ENCODE measurements at regions not wholly inside any gene's neighbourhood (a gene's known extent, or its start where the extent isn't known, plus 50 kb on each side); places are given as distances from the start of the nearest gene placed in this dataset.

GRCh38 chrX:10813761-10814160 is 193.4 kb upstream of the MID1 start:
- no peaks in the 10 kb centered on the region for H3K27me3 Mint-ChIP-seq

GRCh38 chrX:10818651-10819050 is 198.3 kb upstream of the MID1 start:
- POLR2A ChIA-PET, result no interaction called here
- no peaks in the 10 kb centered on the region for H3K36me3 Mint-ChIP-seq (ENCODE audit: low read depth)

More at GRCh38 chrX:10813761-10814160, 193.4 kb upstream of the MID1 start:
- H3K27ac Mint-ChIP-seq, result no peak overlapping the region
- H3K9me3 Mint-ChIP-seq, result no peaks in the 10 kb centered on the region
- ChIA-PET POLR2A (no interaction called here), CTCF (no interaction called here)
- intact Hi-C loops (cut with DNase I, micrococcal nuclease), result no loop called here
- Histone ChIP-seq H3K9me3 (ENCODE audit: control insufficient read depth in 1 of 2, insufficient read depth in 1 of 2, low read length in 2 of 2) (no peaks in the 10 kb centered on the region), H3K4me1 (ENCODE audit: insufficient read depth, low read length) (no peaks in the 10 kb centered on the region), H3K4me3 (ENCODE audit: low read length) (no peak overlapping the region), H3K27me3 (ENCODE audit: control insufficient read depth in 1 of 2, insufficient read depth in 2 of 2, low read length in 2 of 2) (no peaks in the 10 kb centered on the region), H3K27ac (ENCODE audit: low read depth in 1 of 2, low read length in 2 of 2) (no peak overlapping the region), H3K36me3 (ENCODE audit: insufficient read depth, low read length) (no peaks in the 10 kb centered on the region)
- H3K4me3 Mint-ChIP-seq, result no peak overlapping the region
- ATAC-seq (ENCODE audit: poor library complexity) (no peak), DNase-seq (no peak)
- no peaks in the 10 kb centered on the region for H3K36me3 Mint-ChIP-seq (ENCODE audit: low read depth)
- no peaks in the 10 kb centered on the region for H3K4me1 Mint-ChIP-seq (ENCODE audit: low read depth)
- no peak for TF ChIP-seq CTCF (IDR thresholded peaks at IDR 0.05)

GRCh38 chrX:10819973-10820372 is 199.6 kb upstream of the MID1 start:
- ChIA-PET CTCF (no interaction called here), POLR2A (no interaction called here)
- intact Hi-C loops (cut with DNase I, micrococcal nuclease), result no loop called here
- H3K9me3 ChIP-seq (ENCODE audit: control insufficient read depth in 1 of 2, insufficient read depth in 1 of 2, low read length in 2 of 2), result no peaks in the 10 kb centered on the region
- Mint-ChIP-seq H3K27me3 (no peaks in the 10 kb centered on the region), H3K4me1 (ENCODE audit: low read depth) (no peaks in the 10 kb centered on the region), H3K27ac (no peak overlapping the region), H3K9me3 (no peaks in the 10 kb centered on the region), H3K36me3 (ENCODE audit: low read depth) (no peaks in the 10 kb centered on the region), H3K4me3 (no peak overlapping the region)
- H3K36me3 ChIP-seq (ENCODE audit: insufficient read depth, low read length), result no peaks in the 10 kb centered on the region
- DNase-seq, result no peak
- no peak for TF ChIP-seq CTCF (IDR thresholded peaks at IDR 0.05)
- ATAC-seq (ENCODE audit: poor library complexity), result no peak
- no peaks in the 10 kb centered on the region for H3K4me1 ChIP-seq (ENCODE audit: insufficient read depth, low read length)
- no peak overlapping the region for H3K4me3 ChIP-seq (ENCODE audit: low read length)
- no peaks in the 10 kb centered on the region for H3K27me3 ChIP-seq (ENCODE audit: control insufficient read depth in 1 of 2, insufficient read depth in 2 of 2, low read length in 2 of 2)
- no peak overlapping the region for H3K27ac ChIP-seq (ENCODE audit: low read depth in 1 of 2, low read length in 2 of 2)

More at GRCh38 chrX:10818651-10819050, 198.3 kb upstream of the MID1 start:
- no peak for ATAC-seq (ENCODE audit: poor library complexity)
- Histone ChIP-seq H3K9me3 (ENCODE audit: control insufficient read depth in 1 of 2, insufficient read depth in 1 of 2, low read length in 2 of 2) (no peaks in the 10 kb centered on the region), H3K4me3 (ENCODE audit: low read length) (no peak overlapping the region), H3K36me3 (ENCODE audit: insufficient read depth, low read length) (no peaks in the 10 kb centered on the region), H3K4me1 (ENCODE audit: insufficient read depth, low read length) (no peaks in the 10 kb centered on the region), H3K27me3 (ENCODE audit: control insufficient read depth in 1 of 2, insufficient read depth in 2 of 2, low read length in 2 of 2) (no peaks in the 10 kb centered on the region), H3K27ac (ENCODE audit: low read depth in 1 of 2, low read length in 2 of 2) (no peak overlapping the region)
- TF ChIP-seq CTCF (IDR thresholded peaks at IDR 0.05), result no peak
- DNase-seq, result no peak
- H3K9me3 Mint-ChIP-seq, result no peaks in the 10 kb centered on the region
- no peaks in the 10 kb centered on the region for H3K4me1 Mint-ChIP-seq (ENCODE audit: low read depth)
- CTCF ChIA-PET, result no interaction called here
- no peak overlapping the region for H3K4me3 Mint-ChIP-seq
- intact Hi-C loops (cut with DNase I, micrococcal nuclease), result no loop called here
- no peaks in the 10 kb centered on the region for H3K27me3 Mint-ChIP-seq
- no peak overlapping the region for H3K27ac Mint-ChIP-seq

Data from CD4-positive, alpha-beta T cell (primary cell).